ENCODE measurements at regions not wholly inside any gene's neighbourhood (a gene's known extent, or its start where the extent isn't known, plus 50 kb on each side); places are given as distances from the start of the nearest gene placed in this dataset.

DNA sequence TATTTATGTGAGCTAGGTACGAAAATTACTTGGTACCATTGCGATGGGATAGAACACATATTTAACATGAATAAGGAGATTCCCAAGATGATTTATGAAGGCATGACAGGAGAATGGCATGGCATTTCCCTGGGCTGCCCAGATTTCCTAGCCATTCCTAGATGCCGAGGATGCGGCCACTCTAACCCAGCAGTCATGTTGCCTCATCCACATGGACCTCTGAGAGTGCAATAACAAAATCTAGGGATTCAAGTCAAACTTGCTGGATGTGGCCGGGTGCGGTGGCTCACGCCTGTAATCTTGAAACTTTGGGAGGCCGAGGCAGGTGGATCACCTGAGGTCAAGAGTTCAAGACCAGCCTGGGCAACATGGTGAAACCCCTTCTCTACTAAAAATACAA, 110.8 kb upstream of the ARL4C start:
- H3K27ac ChIP-seq, result no peak overlapping the region
- 85 to 86% methylated on average over 8 of the region's 8 CpGs for WGBS, 2 donors
- DNase-seq, result no peak
- no peaks in the 10 kb centered on the region for H3K27me3 ChIP-seq
- no peak overlapping the region for H3K4me3 ChIP-seq
- no peaks in the 10 kb centered on the region for H3K36me3 ChIP-seq
- TF ChIP-seq POLR2A (IDR thresholded peaks at IDR 0.05) (no peak), EP300 (IDR thresholded peaks at IDR 0.05) (no peak), POLR2AphosphoS5 (IDR thresholded peaks at IDR 0.05) (no peak)
- TF ChIP-seq, protein P1, sequence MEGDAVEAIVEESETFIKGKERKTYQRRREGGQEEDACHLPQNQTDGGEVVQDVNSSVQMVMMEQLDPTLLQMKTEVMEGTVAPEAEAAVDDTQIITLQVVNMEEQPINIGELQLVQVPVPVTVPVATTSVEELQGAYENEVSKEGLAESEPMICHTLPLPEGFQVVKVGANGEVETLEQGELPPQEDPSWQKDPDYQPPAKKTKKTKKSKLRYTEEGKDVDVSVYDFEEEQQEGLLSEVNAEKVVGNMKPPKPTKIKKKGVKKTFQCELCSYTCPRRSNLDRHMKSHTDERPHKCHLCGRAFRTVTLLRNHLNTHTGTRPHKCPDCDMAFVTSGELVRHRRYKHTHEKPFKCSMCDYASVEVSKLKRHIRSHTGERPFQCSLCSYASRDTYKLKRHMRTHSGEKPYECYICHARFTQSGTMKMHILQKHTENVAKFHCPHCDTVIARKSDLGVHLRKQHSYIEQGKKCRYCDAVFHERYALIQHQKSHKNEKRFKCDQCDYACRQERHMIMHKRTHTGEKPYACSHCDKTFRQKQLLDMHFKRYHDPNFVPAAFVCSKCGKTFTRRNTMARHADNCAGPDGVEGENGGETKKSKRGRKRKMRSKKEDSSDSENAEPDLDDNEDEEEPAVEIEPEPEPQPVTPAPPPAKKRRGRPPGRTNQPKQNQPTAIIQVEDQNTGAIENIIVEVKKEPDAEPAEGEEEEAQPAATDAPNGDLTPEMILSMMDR (IDR thresholded peaks at IDR 0.05), result no peak
- H3K4me1 ChIP-seq, result no peaks in the 10 kb centered on the region
- ATAC-seq (ENCODE audit: low FRiP score in 2 of 2), result no peak
- no peaks in the 10 kb centered on the region for H3K9me3 ChIP-seq

DNA sequence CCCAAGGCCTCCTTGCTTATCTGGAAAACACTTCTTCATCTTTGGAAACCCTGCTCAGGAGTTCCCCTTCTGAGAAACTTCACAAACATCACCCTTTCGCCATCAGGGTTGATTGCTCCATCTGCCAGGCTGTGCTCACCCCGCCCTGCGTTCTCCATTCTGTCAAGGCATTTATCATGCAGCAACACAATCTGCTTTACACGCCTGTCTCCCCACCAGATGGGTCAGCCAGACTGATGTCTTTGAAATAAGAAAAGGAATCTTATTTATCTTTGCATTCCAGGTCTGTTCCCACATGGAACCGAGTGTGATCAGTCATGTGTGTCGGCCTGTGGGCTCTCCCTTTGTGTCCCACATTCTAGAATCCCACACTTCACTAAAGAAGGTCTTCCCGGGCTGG, 110.0 kb upstream of the ARL4C start:
- TF ChIP-seq EP300 (IDR thresholded peaks at IDR 0.05) (no peak), POLR2AphosphoS5 (IDR thresholded peaks at IDR 0.05) (no peak)

DNA sequence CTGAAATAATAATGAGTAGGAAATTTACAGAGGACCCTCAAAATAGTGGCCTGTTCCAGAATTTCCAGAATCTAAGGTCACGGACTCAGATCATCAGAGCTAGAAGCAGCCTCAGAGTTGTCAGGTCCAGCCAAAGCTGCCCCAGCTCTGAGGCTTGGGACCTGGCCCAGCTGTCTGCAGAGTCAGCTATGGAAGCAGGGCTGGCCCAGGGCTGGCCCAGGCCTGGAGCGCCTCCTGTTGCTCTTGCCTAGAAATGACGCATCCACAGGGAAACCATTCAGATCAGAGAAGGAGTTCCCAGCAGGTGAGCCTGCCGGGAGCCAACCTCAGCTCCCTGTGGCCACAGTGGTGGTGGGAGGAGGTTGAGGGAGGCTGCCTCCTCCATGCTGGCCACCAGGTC, 106.7 kb upstream of the ARL4C start:
- Histone ChIP-seq H3K4me1 (no peaks in the 10 kb centered on the region), H3K4me3 (no peak overlapping the region), H3K27ac (no peak overlapping the region), H3K36me3 (no peaks in the 10 kb centered on the region), H3K27me3 (no peaks in the 10 kb centered on the region), H3K9me3 (no peaks in the 10 kb centered on the region)
- WGBS, 2 donors, result 92 to 96% methylated on average over 3 to 4 of the region's 4 CpGs
- TF ChIP-seq, protein P1 (IDR thresholded peaks at IDR 0.05), result no peak
- no peak for TF ChIP-seq POLR2A (IDR thresholded peaks at IDR 0.05)
- TF ChIP-seq POLR2AphosphoS5 (IDR thresholded peaks at IDR 0.05), result no peak
- no peak for TF ChIP-seq EP300 (IDR thresholded peaks at IDR 0.05)
- peak in 1 of 2 donors; percentile 39 for DNase-seq
- no peak for ATAC-seq (ENCODE audit: low FRiP score in 2 of 2)

More for the DNA sequence above, 110.0 kb upstream of the ARL4C start:
- H3K36me3 ChIP-seq, result no peaks in the 10 kb centered on the region
- 77 to 83% methylated on average over 5 to 7 of the region's 7 CpGs for WGBS, 2 donors
- no peak overlapping the region for H3K27ac ChIP-seq
- H3K27me3 ChIP-seq, result no peaks in the 10 kb centered on the region
- no peak for ATAC-seq (ENCODE audit: low FRiP score in 2 of 2)
- DNase-seq, result no peak
- H3K4me1 ChIP-seq, result no peaks in the 10 kb centered on the region
- H3K4me3 ChIP-seq, result no peak overlapping the region
- no peaks in the 10 kb centered on the region for H3K9me3 ChIP-seq

DNA sequence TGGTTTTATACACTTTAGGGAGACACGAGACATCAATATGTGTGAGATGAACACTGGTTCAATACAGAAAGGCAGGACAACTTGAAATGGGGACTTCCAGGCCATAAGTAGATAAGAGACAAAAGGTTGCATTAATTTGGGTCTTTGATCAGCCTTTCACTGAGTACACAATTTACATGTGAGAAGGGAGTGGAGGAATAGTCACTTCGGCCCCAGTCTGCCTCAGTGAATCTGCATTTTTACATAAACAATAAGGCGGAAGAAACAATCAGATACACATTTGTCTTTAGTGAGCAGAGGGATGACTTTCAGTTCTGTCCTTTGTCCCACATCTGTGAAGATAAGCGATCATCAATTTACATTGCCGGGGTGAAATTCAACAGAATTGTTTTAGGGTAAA, 104.3 kb upstream of the ARL4C start:
- no peaks in the 10 kb centered on the region for H3K27me3 ChIP-seq
- ATAC-seq (ENCODE audit: low FRiP score in 2 of 2), result no peak
- no peak overlapping the region for H3K4me3 ChIP-seq
- H3K9me3 ChIP-seq, result no peaks in the 10 kb centered on the region
- TF ChIP-seq EP300 (IDR thresholded peaks at IDR 0.05) (no peak), POLR2AphosphoS5 (IDR thresholded peaks at IDR 0.05) (no peak), POLR2A (IDR thresholded peaks at IDR 0.05) (no peak)
- TF ChIP-seq, protein P1 (IDR thresholded peaks at IDR 0.05), result no peak
- no peak overlapping the region for H3K27ac ChIP-seq
- no peaks in the 10 kb centered on the region for H3K4me1 ChIP-seq
- no peak for DNase-seq
- 74 to 78% methylated on average over 5 of the region's 5 CpGs for WGBS, 2 donors
- H3K36me3 ChIP-seq, result no peaks in the 10 kb centered on the region

DNA sequence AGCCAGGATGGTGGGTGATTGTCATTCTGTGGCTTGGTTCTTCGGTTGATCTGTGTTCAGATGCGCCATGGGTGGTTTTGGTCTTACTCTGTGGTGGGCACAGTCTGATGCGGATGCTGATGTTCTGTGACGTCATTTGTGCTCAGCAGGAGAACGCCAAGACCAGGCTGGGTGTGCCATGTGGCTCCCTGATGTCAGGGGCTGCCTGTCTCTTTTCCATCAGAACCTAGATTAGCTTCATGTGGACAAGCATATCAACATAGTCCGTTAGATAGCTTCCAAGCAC, 100.6 kb upstream of the ARL4C start:
- Histone ChIP-seq H3K36me3 (no peaks in the 10 kb centered on the region), H3K27ac (no peak overlapping the region), H3K4me3 (no peak overlapping the region), H3K9me3 (no peaks in the 10 kb centered on the region), H3K27me3 (no peaks in the 10 kb centered on the region), H3K4me1 (no peaks in the 10 kb centered on the region)
- WGBS, 2 donors, result 74 to 87% methylated on average over 2 to 6 of the region's 6 CpGs
- DNase-seq (no peak), ATAC-seq (ENCODE audit: low FRiP score in 2 of 2) (no peak)
- TF ChIP-seq, protein P1 (IDR thresholded peaks at IDR 0.05), result no peak
- no peak for TF ChIP-seq POLR2AphosphoS5 (IDR thresholded peaks at IDR 0.05)
- TF ChIP-seq EP300 (IDR thresholded peaks at IDR 0.05), result no peak
- TF ChIP-seq POLR2A (IDR thresholded peaks at IDR 0.05), result no peak
